Panc1 (cell line): ENCODE measurements at regions not wholly inside any gene's neighbourhood (a gene's known extent, or its start where the extent isn't known, plus 50 kb on each side); places are given as distances from the start of the nearest gene placed in this dataset.

ENCODE experiments used
- ATAC-seq: fragments of 200-7000 bp; cut with Tn5 transposase; 2 replicates; pipeline ENCODE4 v1.9.1; 2020; ENCODE audit warnings: mild to moderate bottlenecking, moderate library complexity
- BruUV-seq: library from RNA; stranded (reverse); fragments of 400-500 nt; replicated peaks from 2 replicates; lab custom pipeline; 2021; lab: Mats Ljungman, UMichigan
- CTCF ChIA-PET: fragments of 300-600 bp; sonication (Branson Sonifier 250); formaldehyde crosslinking; loops from one replicate; lab custom pipeline; 2022; ENCODE audit warnings: antibody characterized with exemption; lab: Charles Lee
- POLR2A ChIA-PET: fragments of 300-600 bp; sonication (Branson Sonifier 250); formaldehyde crosslinking; loops from one replicate; lab custom pipeline; 2022; ENCODE audit warnings: antibody characterized with exemption; lab: Charles Lee
- DNase-seq: peaks from one replicate; pipeline ENCODE4 v3.0.0-alpha.2; 2010; ENCODE audit warnings: low read depth, low spot score
- H3K27ac ChIP-seq: 2 replicates; pipeline ENCODE4 v1.5.1; 2011; ENCODE audit warnings: mild to moderate bottlenecking, low read length, inconsistent platforms
- H3K27me3 ChIP-seq: fragments of 200-500 bp; sonication (Bioruptor generic); 2 replicates; pipeline ENCODE4 v1.6.0; 2014; ENCODE audit warnings: low read length, inconsistent platforms; ENCODE audit not compliant: control insufficient read depth, insufficient read depth
- H3K36me3 ChIP-seq: fragments of 200-500 bp; sonication (Bioruptor generic); 2 replicates; pipeline ENCODE4 v1.5.1; 2014; ENCODE audit warnings: inconsistent platforms, mild to moderate bottlenecking, low read length, moderate library complexity; ENCODE audit not compliant: control insufficient read depth, insufficient read depth
- H3K4me1 ChIP-seq: 2 replicates; pipeline ENCODE4 v1.5.1; 2011; ENCODE audit warnings: inconsistent platforms, mild to moderate bottlenecking, low read length, moderate library complexity; ENCODE audit not compliant: control insufficient read depth, insufficient read depth
- H3K4me3 ChIP-seq, 2 experiments: 2 replicates each; pipeline ENCODE4 v1.5.1; 2011 to 2012; ENCODE audit warnings: low read depth in 2 of 2, low read length in 2 of 2, mild to moderate bottlenecking in 2 of 2, inconsistent platforms in 1 of 2, moderate library complexity in 1 of 2
- H3K9me3 ChIP-seq: fragments of 200-500 bp; sonication (Bioruptor generic); 2 replicates; pipeline ENCODE4 v1.5.1; 2014; ENCODE audit warnings: low read depth, mild to moderate bottlenecking, inconsistent platforms, low read length, moderate library complexity; ENCODE audit not compliant: control insufficient read depth, insufficient read depth
- POLR2AphosphoS5 ChIP-seq: IDR thresholded peaks from 2 replicates; pipeline ENCODE4 v1.6.1; 2012; ENCODE audit warnings: mild to moderate bottlenecking, low read depth, low read length, moderate library complexity
- SIN3A ChIP-seq: IDR thresholded peaks from 2 replicates; pipeline ENCODE4 v1.6.1; 2012; ENCODE audit warnings: low read depth, mild to moderate bottlenecking, low read length, moderate library complexity, borderline replicate concordance; ENCODE audit not compliant: insufficient read depth
- TCF7L2 ChIP-seq: IDR thresholded peaks from 2 replicates; pipeline ENCODE4 v1.6.1; 2011; ENCODE audit warnings: mild to moderate bottlenecking, low read depth, low read length, inconsistent platforms
- in situ Hi-C: cut with HindIII; loops from 2 replicates; pipeline ENCODE4 v1.10.0; 2016; ENCODE audit warnings: low sequenced_read_pairs, low pct_unique_long_range_greater_than_20kb
- intact Hi-C: fragments of 100-400 bp; cut with micrococcal nuclease; formaldehyde crosslinking; loops from one replicate; pipeline ENCODE4 v1.10.0; 2022; ENCODE audit not compliant: unreplicated experiment
- TF ChIP-seq, protein P1 (sequence below): fragments of 450-650 bp; IDR thresholded peaks from 2 replicates; pipeline ENCODE4 v1.5.1; 2017; ENCODE audit warnings: mild to moderate bottlenecking
- TF ChIP-seq, protein P2 (sequence below), 2 experiments: IDR thresholded peaks; 2 replicates each; pipeline ENCODE4 v1.6.1; 2011 to 2012; ENCODE audit warnings: low read depth in 2 of 2, control low read depth in 1 of 2, low read length in 1 of 2, mild to moderate bottlenecking in 1 of 2, moderate library complexity in 1 of 2; ENCODE audit not compliant: insufficient read depth in 1 of 2

DNA sequence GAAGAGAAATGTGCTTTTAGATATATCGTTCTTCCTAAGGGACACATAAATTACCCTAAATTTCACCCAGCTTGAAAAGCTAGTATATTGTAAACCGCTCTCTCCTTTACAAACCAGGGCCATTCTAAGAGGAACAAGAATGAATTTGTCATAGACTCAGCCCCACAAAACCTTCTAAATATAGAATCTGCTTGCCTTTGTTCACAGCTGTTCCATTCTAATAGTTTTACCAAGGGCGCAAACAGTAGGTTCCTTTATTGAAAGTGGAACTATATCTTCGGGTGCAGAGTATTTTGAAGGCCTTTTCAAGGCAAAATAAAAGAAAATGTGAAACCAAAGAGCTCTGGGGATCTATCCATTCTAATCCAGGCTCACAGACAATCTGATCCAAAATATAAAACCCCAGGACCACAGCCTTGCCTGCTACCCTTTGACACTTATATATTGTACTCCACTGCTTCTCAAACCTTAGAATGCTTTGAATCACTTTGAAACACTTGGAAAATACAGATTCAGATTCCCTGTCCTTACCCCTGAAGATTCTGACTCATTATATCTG is 316.8 kb downstream of the PAX3 start:
- H3K9me3 ChIP-seq = no peaks in the 10 kb centered on the region
- no peaks in the 10 kb centered on the region for H3K36me3 ChIP-seq
- ATAC-seq = no peak
- no peak overlapping the region for H3K27ac ChIP-seq
- POLR2A ChIA-PET = no interaction called here
- TF ChIP-seq POLR2AphosphoS5 = no peak
- TF ChIP-seq, protein P1, sequence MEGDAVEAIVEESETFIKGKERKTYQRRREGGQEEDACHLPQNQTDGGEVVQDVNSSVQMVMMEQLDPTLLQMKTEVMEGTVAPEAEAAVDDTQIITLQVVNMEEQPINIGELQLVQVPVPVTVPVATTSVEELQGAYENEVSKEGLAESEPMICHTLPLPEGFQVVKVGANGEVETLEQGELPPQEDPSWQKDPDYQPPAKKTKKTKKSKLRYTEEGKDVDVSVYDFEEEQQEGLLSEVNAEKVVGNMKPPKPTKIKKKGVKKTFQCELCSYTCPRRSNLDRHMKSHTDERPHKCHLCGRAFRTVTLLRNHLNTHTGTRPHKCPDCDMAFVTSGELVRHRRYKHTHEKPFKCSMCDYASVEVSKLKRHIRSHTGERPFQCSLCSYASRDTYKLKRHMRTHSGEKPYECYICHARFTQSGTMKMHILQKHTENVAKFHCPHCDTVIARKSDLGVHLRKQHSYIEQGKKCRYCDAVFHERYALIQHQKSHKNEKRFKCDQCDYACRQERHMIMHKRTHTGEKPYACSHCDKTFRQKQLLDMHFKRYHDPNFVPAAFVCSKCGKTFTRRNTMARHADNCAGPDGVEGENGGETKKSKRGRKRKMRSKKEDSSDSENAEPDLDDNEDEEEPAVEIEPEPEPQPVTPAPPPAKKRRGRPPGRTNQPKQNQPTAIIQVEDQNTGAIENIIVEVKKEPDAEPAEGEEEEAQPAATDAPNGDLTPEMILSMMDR = no peak
- no peak for TF ChIP-seq SIN3A
- TF ChIP-seq TCF7L2 = no peak
- TF ChIP-seq, protein P2, sequence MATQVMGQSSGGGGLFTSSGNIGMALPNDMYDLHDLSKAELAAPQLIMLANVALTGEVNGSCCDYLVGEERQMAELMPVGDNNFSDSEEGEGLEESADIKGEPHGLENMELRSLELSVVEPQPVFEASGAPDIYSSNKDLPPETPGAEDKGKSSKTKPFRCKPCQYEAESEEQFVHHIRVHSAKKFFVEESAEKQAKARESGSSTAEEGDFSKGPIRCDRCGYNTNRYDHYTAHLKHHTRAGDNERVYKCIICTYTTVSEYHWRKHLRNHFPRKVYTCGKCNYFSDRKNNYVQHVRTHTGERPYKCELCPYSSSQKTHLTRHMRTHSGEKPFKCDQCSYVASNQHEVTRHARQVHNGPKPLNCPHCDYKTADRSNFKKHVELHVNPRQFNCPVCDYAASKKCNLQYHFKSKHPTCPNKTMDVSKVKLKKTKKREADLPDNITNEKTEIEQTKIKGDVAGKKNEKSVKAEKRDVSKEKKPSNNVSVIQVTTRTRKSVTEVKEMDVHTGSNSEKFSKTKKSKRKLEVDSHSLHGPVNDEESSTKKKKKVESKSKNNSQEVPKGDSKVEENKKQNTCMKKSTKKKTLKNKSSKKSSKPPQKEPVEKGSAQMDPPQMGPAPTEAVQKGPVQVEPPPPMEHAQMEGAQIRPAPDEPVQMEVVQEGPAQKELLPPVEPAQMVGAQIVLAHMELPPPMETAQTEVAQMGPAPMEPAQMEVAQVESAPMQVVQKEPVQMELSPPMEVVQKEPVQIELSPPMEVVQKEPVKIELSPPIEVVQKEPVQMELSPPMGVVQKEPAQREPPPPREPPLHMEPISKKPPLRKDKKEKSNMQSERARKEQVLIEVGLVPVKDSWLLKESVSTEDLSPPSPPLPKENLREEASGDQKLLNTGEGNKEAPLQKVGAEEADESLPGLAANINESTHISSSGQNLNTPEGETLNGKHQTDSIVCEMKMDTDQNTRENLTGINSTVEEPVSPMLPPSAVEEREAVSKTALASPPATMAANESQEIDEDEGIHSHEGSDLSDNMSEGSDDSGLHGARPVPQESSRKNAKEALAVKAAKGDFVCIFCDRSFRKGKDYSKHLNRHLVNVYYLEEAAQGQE (IDR thresholded peaks at IDR 0.05; ENCODE audit: insufficient read depth in 1 of 2, low read depth in 2 of 2, low read length in 1 of 2) = no peak
- H3K4me3 ChIP-seq = no peak overlapping the region
- intact Hi-C loops = no loop called here
- H3K4me1 ChIP-seq = no peaks in the 10 kb centered on the region
- no peaks in the 10 kb centered on the region for H3K27me3 ChIP-seq
- CTCF ChIA-PET = no interaction called here
- no TSS peak for BruUV-seq
- no peak for DNase-seq
- in situ Hi-C loops = no loop called here

DNA sequence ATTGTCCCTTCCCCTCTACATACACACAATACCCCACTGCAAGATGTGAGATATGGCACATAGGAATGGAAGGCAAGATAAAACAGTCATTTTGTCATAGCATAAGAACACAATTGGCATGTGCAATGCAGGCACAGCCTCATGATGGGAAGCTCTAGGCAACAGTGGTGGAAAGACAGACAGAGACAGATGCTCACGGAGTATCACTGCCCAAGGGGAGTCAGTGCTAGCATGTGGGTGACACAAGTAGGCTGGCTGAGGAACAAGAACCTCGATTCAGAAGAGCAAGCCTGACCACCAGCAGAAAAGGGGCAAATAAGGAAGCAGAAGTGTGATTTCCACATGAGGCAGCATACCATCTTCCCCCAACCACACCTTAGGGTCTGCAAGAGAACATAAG is 323.6 kb downstream of the PAX3 start:
- CTCF ChIA-PET = no interaction called here
- POLR2A ChIA-PET = no interaction called here
- no peaks in the 10 kb centered on the region for H3K36me3 ChIP-seq
- BruUV-seq = no TSS peak
- in situ Hi-C loops = no loop called here
- ATAC-seq (no peak), DNase-seq (no peak)
- no peak overlapping the region for H3K4me3 ChIP-seq
- no peak for TF ChIP-seq SIN3A
- TF ChIP-seq TCF7L2 = no peak
- TF ChIP-seq, protein P1 = no peak
- no peak for TF ChIP-seq POLR2AphosphoS5
- TF ChIP-seq, protein P2 (IDR thresholded peaks at IDR 0.05; ENCODE audit: insufficient read depth in 1 of 2, low read depth in 2 of 2, low read length in 1 of 2) = no peak
- no peaks in the 10 kb centered on the region for H3K9me3 ChIP-seq
- no peaks in the 10 kb centered on the region; the same call in 1 of the 2 replicates for H3K27me3 ChIP-seq
- H3K4me1 ChIP-seq = no peaks in the 10 kb centered on the region
- intact Hi-C loops = loop anchor here (10.0 kb wide), 1 partner anchor 1290 kb away; no protein-coding TSS in a partner anchor
- no peak overlapping the region for H3K27ac ChIP-seq
